ENCODE measurements at regions not wholly inside any gene's neighbourhood (a gene's known extent, or its start where the extent isn't known, plus 50 kb on each side); places are given as distances from the start of the nearest gene placed in this dataset.

DNA sequence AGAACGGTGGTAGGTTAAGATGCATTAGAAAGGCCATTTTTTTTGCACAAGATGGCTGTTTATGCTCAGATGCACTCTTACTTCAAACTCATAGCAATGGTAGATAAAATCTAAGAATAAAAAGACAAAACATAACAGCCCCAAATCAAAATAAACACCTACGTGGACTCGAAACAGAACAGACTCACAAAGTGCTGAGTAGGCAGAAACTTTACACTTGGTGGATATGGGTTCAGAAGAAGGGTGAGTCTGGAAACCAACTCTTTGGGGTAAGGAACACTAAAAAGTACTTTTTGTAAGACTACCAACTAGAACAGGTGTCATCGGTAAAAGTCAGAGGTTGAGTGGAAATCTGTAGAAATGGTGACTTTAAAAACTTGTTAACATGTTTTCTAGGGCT, 468.2 kb downstream of the OTOL1 start (continued):
- no peak for TF ChIP-seq ELF1 (IDR thresholded peaks at IDR 0.05)
- TF ChIP-seq EP300 (IDR thresholded peaks at IDR 0.05; ENCODE audit: borderline replicate concordance in 1 of 2, low read depth in 1 of 2, low read length in 1 of 2) = no peak
- TF ChIP-seq RFX5 (IDR thresholded peaks at IDR 0.05; ENCODE audit: low read length) = no peak

DNA sequence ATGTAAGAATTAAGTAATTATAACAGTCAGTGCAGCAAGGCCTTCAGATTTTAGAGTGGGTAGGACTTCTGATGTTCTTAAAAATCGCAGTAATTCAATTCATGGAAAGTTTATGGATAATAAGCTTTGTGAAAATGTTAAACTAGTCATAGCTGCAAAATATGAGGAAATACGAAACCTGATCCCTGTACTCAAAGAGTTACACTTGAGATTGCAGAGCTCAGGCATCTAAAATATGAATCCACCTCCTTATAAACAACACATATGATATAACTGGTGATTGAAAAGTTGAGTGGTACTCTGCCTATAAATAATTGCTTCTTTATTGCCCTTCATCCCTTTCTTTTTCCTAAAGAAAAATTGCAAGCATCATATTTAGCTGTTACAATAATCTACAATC, 473.3 kb downstream of the OTOL1 start:
- POLR2A ChIA-PET = no interaction called here
- Histone ChIP-seq H3F3A (replicated peaks; ENCODE audit: insufficient read depth) (no peaks in the 10 kb centered on the region), H3K4me1 (ENCODE audit: control insufficient read depth in 1 of 2, insufficient read depth in 2 of 2, low read depth in 1 of 2, low read length in 1 of 2) (no peaks in the 10 kb centered on the region), H3K9ac (no peak overlapping the region), H2AFZ (ENCODE audit: low read depth) (peak overlapping the region; percentile 17; the same call in 1 of the 2 replicates), H3K36me3 (replicated peaks in 1 of 2; ENCODE audit: control insufficient read depth in 1 of 2, insufficient read depth in 2 of 2, low read length in 1 of 2) (no peaks in the 10 kb centered on the region), H4K20me1 (ENCODE audit: insufficient read depth) (no peaks in the 10 kb centered on the region), H3K4me2 (no peak overlapping the region), H3K27me3 (ENCODE audit: insufficient read depth) (no peaks in the 10 kb centered on the region), H3K4me3 (ENCODE audit: low read depth in 2 of 2, low read length in 1 of 2) (no peak overlapping the region), H3K9me2 (no peaks in the 10 kb centered on the region), H3K27ac (ENCODE audit: low read depth in 2 of 2, low read length in 1 of 2) (no peak overlapping the region), H3K9me3 (no peaks in the 10 kb centered on the region), H3K79me2 (ENCODE audit: insufficient read depth) (no peaks in the 10 kb centered on the region)
- 61% methylated on average over 2 of the region's 2 CpGs for WGBS (ENCODE audit: low lambda C conversion rate)
- CTCF ChIA-PET = no interaction called here
- TF ChIP-seq, protein P1, sequence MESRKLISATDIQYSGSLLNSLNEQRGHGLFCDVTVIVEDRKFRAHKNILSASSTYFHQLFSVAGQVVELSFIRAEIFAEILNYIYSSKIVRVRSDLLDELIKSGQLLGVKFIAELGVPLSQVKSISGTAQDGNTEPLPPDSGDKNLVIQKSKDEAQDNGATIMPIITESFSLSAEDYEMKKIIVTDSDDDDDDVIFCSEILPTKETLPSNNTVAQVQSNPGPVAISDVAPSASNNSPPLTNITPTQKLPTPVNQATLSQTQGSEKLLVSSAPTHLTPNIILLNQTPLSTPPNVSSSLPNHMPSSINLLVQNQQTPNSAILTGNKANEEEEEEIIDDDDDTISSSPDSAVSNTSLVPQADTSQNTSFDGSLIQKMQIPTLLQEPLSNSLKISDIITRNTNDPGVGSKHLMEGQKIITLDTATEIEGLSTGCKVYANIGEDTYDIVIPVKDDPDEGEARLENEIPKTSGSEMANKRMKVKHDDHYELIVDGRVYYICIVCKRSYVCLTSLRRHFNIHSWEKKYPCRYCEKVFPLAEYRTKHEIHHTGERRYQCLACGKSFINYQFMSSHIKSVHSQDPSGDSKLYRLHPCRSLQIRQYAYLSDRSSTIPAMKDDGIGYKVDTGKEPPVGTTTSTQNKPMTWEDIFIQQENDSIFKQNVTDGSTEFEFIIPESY (IDR thresholded peaks at IDR 0.05; ENCODE audit: borderline replicate concordance, low read depth) = no peak
- DNase-seq = no peak

DNA sequence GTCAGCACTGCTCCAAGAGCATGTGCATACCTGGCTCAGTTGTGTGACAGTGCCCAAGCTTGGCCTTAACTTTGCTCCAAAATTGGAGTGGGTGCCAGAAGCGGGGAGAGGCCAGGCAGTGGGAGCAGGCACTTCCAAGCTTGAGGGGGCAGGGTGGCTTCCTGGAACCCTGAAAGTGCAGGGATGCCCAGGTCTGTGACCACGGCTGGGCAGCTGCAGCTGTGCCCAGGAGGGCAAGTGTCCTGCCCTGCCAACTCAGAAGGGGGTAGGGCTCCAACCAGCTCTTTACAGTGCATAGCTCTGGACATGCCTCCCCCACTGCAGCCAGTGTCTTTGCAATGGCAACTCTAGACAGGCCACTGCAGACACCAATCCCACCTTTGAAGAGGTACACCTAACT, 478.6 kb downstream of the OTOL1 start:
- CTCF ChIA-PET = no interaction called here

More for the DNA sequence above, 478.6 kb downstream of the OTOL1 start:
- no peak for DNase-seq
- WGBS (ENCODE audit: low lambda C conversion rate) = 22% methylated on average over 1 of the region's 2 CpGs
- no peak overlapping the region for H3K27ac ChIP-seq (ENCODE audit: low read depth in 2 of 2, low read length in 1 of 2)
- TF ChIP-seq FOXM1 (IDR thresholded peaks at IDR 0.05; ENCODE audit: low read depth) (no peak), EP300 (IDR thresholded peaks at IDR 0.05; ENCODE audit: borderline replicate concordance in 1 of 2, low read depth in 1 of 2, low read length in 1 of 2) (no peak), FOSL2 (IDR thresholded peaks at IDR 0.05; ENCODE audit: borderline replicate concordance, low read depth) (no peak), EZH2phosphoT487 (IDR thresholded peaks at IDR 0.05; ENCODE audit: borderline replicate concordance, low read depth) (no peak), YY1 (IDR thresholded peaks at IDR 0.05; ENCODE audit: low read depth) (no peak), RXRA (IDR thresholded peaks at IDR 0.05; ENCODE audit: borderline replicate concordance, low read depth) (no peak), ELF1 (IDR thresholded peaks at IDR 0.05) (no peak), FOXJ3 (CRISPR knock-in tag; IDR thresholded peaks at IDR 0.05) (no peak), POLR2AphosphoS5 (IDR thresholded peaks at IDR 0.05; ENCODE audit: low read depth, low read length) (no peak)
- TF ChIP-seq, protein P2, sequence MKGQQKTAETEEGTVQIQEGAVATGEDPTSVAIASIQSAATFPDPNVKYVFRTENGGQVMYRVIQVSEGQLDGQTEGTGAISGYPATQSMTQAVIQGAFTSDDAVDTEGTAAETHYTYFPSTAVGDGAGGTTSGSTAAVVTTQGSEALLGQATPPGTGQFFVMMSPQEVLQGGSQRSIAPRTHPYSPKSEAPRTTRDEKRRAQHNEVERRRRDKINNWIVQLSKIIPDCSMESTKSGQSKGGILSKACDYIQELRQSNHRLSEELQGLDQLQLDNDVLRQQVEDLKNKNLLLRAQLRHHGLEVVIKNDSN (IDR thresholded peaks at IDR 0.05; ENCODE audit: borderline replicate concordance, low read depth) = no peak
- TF ChIP-seq, protein P3, sequence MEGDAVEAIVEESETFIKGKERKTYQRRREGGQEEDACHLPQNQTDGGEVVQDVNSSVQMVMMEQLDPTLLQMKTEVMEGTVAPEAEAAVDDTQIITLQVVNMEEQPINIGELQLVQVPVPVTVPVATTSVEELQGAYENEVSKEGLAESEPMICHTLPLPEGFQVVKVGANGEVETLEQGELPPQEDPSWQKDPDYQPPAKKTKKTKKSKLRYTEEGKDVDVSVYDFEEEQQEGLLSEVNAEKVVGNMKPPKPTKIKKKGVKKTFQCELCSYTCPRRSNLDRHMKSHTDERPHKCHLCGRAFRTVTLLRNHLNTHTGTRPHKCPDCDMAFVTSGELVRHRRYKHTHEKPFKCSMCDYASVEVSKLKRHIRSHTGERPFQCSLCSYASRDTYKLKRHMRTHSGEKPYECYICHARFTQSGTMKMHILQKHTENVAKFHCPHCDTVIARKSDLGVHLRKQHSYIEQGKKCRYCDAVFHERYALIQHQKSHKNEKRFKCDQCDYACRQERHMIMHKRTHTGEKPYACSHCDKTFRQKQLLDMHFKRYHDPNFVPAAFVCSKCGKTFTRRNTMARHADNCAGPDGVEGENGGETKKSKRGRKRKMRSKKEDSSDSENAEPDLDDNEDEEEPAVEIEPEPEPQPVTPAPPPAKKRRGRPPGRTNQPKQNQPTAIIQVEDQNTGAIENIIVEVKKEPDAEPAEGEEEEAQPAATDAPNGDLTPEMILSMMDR (IDR thresholded peaks at IDR 0.05) = no peak
- TF ChIP-seq, protein P4, sequence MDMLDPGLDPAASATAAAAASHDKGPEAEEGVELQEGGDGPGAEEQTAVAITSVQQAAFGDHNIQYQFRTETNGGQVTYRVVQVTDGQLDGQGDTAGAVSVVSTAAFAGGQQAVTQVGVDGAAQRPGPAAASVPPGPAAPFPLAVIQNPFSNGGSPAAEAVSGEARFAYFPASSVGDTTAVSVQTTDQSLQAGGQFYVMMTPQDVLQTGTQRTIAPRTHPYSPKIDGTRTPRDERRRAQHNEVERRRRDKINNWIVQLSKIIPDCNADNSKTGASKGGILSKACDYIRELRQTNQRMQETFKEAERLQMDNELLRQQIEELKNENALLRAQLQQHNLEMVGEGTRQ (IDR thresholded peaks at IDR 0.05; ENCODE audit: borderline replicate concordance, low read depth, low read length) = no peak
- POLR2A ChIA-PET = no interaction called here
- no peaks in the 10 kb centered on the region for H3K79me2 ChIP-seq (ENCODE audit: insufficient read depth)
- H3K4me3 ChIP-seq (ENCODE audit: low read depth in 2 of 2, low read length in 1 of 2) = no peak overlapping the region
- no peak overlapping the region for H3K4me2 ChIP-seq
- no peaks in the 10 kb centered on the region for H3K9me3 ChIP-seq
- H3K9me2 ChIP-seq = no peaks in the 10 kb centered on the region
- no peaks in the 10 kb centered on the region for H3K27me3 ChIP-seq (ENCODE audit: insufficient read depth)
- no peaks in the 10 kb centered on the region for H4K20me1 ChIP-seq (ENCODE audit: insufficient read depth)
- H3F3A ChIP-seq (replicated peaks; ENCODE audit: insufficient read depth) = no peaks in the 10 kb centered on the region
- H3K4me1 ChIP-seq (ENCODE audit: control insufficient read depth in 1 of 2, insufficient read depth in 2 of 2, low read depth in 1 of 2, low read length in 1 of 2) = no peaks in the 10 kb centered on the region
- H3K36me3 ChIP-seq (replicated peaks in 1 of 2; ENCODE audit: control insufficient read depth in 1 of 2, insufficient read depth in 2 of 2, low read length in 1 of 2) = no peaks in the 10 kb centered on the region
- H3K9ac ChIP-seq = no peak overlapping the region
- H2AFZ ChIP-seq (ENCODE audit: low read depth) = no peak overlapping the region
